BLaER1 (cell line): ENCODE measurements at regions not wholly inside any gene's neighbourhood (a gene's known extent, or its start where the extent isn't known, plus 50 kb on each side); places are given as distances from the start of the nearest gene placed in this dataset.

Experiments
- H3K27ac ChIP-seq: shearing (Covaris generic); formaldehyde crosslinking; 2 replicates; pipeline ENCODE4 v1.8.1; 2022
- H3K27me3 ChIP-seq: shearing (Covaris generic); formaldehyde crosslinking; 2 replicates; pipeline ENCODE4 v1.8.1; 2022
- H3K36me3 ChIP-seq: shearing (Covaris generic); formaldehyde crosslinking; 2 replicates; pipeline ENCODE4 v1.8.1; 2022
- H3K4me1 ChIP-seq: shearing (Covaris generic); formaldehyde crosslinking; 2 replicates; pipeline ENCODE4 v1.8.1; 2022
- H3K4me2 ChIP-seq: shearing (Covaris generic); formaldehyde crosslinking; 2 replicates; pipeline ENCODE4 v1.8.1; 2022
- H3K4me3 ChIP-seq: shearing (Covaris generic); formaldehyde crosslinking; 2 replicates; pipeline ENCODE4 v1.8.1; 2022
- H3K9ac ChIP-seq: shearing (Covaris generic); formaldehyde crosslinking; 2 replicates; pipeline ENCODE4 v1.8.1; 2022
- H3K9me3 ChIP-seq: shearing (Covaris generic); formaldehyde crosslinking; 2 replicates; pipeline ENCODE4 v1.8.1; 2022
- H4K20me1 ChIP-seq: shearing (Covaris generic); formaldehyde crosslinking; 2 replicates; pipeline ENCODE4 v1.8.1; 2022
- Cebpa-rat ChIP-seq: shearing (Covaris generic); IDR thresholded peaks from 2 replicates; pipeline ENCODE4 v1.8.1; 2022

DNA sequence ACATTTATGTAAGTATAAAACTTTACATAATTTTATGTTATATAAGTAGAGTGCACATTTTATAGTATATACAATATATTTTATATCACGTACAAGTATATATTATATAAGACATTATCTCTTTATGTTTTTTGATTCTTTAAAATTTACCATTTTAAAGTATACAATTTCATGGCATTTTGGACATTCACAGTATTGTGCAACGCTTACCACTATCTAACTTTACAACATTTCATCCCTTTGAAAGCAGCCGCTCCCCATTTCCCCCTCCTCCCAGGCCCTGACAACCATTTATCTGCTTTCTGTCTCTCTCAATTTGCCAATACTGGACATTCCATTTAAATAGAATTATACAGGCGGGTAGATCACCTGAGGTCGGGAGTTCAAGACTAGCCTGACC lies 512.5 kb downstream of the TSN start:
- Histone ChIP-seq H3K9ac (no peak overlapping the region), H3K4me3 (no peak overlapping the region), H3K27ac (no peak overlapping the region)

GRCh38 chr2:122273785-122274419 lies 518.5 kb downstream of the TSN start:
- Histone ChIP-seq H3K9ac (no peak overlapping the region), H3K27me3 (no peaks in the 10 kb centered on the region), H3K27ac (no peak overlapping the region), H3K4me3 (no peak overlapping the region), H3K9me3 (no peaks in the 10 kb centered on the region), H3K36me3 (no peaks in the 10 kb centered on the region), H3K4me2 (no peak overlapping the region), H3K4me1 (peaks cover 10% of the 10 kb centered on the region), H4K20me1 (no peaks in the 10 kb centered on the region)
- TF ChIP-seq Cebpa-rat, result no peak

More for the DNA sequence above, 512.5 kb downstream of the TSN start:
- TF ChIP-seq Cebpa-rat, result no peak
- no peak overlapping the region for H3K4me2 ChIP-seq
- no peaks in the 10 kb centered on the region for H4K20me1 ChIP-seq
- no peaks in the 10 kb centered on the region for H3K9me3 ChIP-seq
- no peaks in the 10 kb centered on the region for H3K4me1 ChIP-seq
- no peaks in the 10 kb centered on the region for H3K36me3 ChIP-seq
- H3K27me3 ChIP-seq, result no peaks in the 10 kb centered on the region

DNA sequence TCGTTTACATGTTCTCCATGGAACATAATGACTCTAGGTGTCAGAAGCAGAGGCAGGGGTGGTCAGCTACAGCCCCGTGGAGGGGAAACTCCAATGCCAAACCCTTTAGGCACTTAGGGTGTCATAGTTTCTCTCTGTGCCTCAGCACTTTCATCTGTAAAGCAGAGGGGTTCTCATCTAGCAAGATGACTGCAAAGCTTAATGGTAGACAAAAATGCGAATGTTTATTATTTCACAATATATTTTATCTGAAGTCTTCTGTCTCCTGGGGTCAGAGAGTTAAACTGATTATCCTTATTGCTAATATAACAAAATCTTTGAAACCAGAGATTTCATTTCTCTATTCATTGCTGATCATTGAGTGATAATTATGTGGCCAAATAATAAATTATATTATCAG lies 522.5 kb downstream of the TSN start:
- no peak overlapping the region for H3K9ac ChIP-seq
- no peaks in the 10 kb centered on the region for H4K20me1 ChIP-seq
- no peak for TF ChIP-seq Cebpa-rat
- H3K4me3 ChIP-seq, result no peak overlapping the region
- peaks cover 10% of the 10 kb centered on the region for H3K4me1 ChIP-seq
- no peaks in the 10 kb centered on the region for H3K36me3 ChIP-seq
- H3K27me3 ChIP-seq, result no peaks in the 10 kb centered on the region
- no peak overlapping the region for H3K4me2 ChIP-seq
- H3K27ac ChIP-seq, result no peak overlapping the region
- H3K9me3 ChIP-seq, result no peaks in the 10 kb centered on the region

DNA sequence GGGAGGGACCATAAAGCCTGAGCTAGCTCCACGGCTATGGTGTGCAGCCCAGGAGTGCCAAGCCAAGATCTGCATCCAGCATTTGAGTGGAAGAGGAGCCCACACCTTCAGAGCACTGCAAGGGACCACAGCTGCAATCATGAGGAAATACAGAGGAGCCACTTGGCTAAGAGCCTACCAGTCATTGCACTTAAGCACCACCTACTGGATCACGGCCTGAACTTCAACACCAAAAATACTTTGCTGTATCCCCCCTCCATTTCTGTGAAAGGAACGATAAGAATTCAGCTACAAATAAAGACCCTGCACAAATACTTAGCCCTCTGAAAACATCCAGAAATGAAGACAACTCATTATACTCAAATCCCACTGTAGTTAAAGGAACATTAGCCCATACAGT lies 545.3 kb downstream of the TSN start:
- H3K36me3 ChIP-seq, result no peaks in the 10 kb centered on the region
- no peak overlapping the region for H3K27ac ChIP-seq
- H3K4me2 ChIP-seq, result no peak overlapping the region
- no peak for TF ChIP-seq Cebpa-rat
- H3K27me3 ChIP-seq, result no peaks in the 10 kb centered on the region
- no peak overlapping the region for H3K4me3 ChIP-seq
- H3K9me3 ChIP-seq, result peaks cover 29% of the 10 kb centered on the region
- no peaks in the 10 kb centered on the region for H3K4me1 ChIP-seq
- no peaks in the 10 kb centered on the region for H4K20me1 ChIP-seq
- no peak overlapping the region for H3K9ac ChIP-seq

DNA sequence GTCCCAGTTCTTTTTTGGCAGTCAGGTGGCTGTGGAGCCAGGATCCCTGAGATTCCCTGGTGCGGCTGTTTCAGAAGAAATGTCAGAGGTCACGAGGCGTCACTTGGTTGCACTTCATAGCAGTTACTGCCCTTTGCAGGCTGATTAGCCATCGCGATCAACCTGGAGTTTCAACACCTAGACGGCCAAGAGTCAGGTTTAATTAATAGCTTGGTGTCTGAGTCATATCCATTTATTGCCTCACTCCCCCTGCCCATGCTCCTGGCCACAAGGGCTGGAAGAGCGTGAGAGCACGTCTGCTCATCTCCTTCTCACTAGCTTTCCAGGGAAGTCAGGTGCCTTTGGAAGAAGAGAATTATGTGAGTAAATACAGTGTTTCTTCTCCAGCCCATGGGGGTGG lies 552.3 kb downstream of the TSN start:
- no peaks in the 10 kb centered on the region for H3K36me3 ChIP-seq
- no peak overlapping the region for H3K27ac ChIP-seq
- H3K4me1 ChIP-seq, result no peaks in the 10 kb centered on the region
- no peak for TF ChIP-seq Cebpa-rat
- no peak overlapping the region for H3K4me2 ChIP-seq
- no peak overlapping the region for H3K9ac ChIP-seq
- no peaks in the 10 kb centered on the region for H3K27me3 ChIP-seq
- no peak overlapping the region for H3K4me3 ChIP-seq
- 0 out of 2 replicates have a peak, but pooled peaks cover 7% of the 10 kb centered on the region for H3K9me3 ChIP-seq
- no peaks in the 10 kb centered on the region for H4K20me1 ChIP-seq

- Histone ChIP-seq H3K36me3 (no peaks in the 10 kb centered on the region), H3K9ac (no peak overlapping the region), H4K20me1 (no peaks in the 10 kb centered on the region), H3K4me2 (no peak overlapping the region), H3K4me3 (no peak overlapping the region), H3K9me3 (no peaks in the 10 kb centered on the region), H3K4me1 (no peaks in the 10 kb centered on the region), H3K27me3 (no peaks in the 10 kb centered on the region), H3K27ac (no peak overlapping the region)
- TF ChIP-seq Cebpa-rat, result no peak
Observed at GRCh38 chr2:122315306-122315705, 559.9 kb downstream of the TSN start.

DNA sequence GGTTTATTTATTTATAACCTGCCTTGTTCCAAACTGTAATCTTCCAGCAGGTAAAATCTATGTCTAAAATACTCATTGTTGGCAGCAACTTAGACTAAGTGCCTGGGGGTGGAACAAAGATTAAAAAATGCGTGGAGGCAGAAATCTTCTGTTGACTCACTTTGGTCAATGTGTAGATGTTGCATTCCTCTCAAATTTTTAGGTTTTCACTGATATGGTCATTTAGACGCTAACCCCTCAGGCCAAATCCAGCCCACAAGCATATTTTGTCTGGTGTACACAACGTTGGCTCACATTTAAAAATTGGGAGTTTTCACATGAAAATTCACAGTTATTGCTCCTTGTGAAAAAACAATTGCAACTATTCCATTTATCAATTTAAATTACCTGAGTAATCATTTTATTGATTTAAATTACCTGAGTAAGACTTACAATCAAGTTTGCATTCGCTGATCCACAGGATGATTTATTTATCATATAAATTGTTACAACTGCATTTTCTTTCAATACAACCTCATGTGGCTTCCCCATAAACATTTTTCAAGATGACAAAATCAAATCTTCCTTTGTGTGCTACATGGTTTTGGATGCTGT lies 564.2 kb downstream of the TSN start:
- Histone ChIP-seq H3K4me3 (no peak overlapping the region), H4K20me1 (no peaks in the 10 kb centered on the region), H3K27ac (no peak overlapping the region), H3K9ac (no peak overlapping the region), H3K4me1 (no peaks in the 10 kb centered on the region), H3K9me3 (no peaks in the 10 kb centered on the region), H3K27me3 (no peaks in the 10 kb centered on the region), H3K36me3 (no peaks in the 10 kb centered on the region), H3K4me2 (no peak overlapping the region)
- TF ChIP-seq Cebpa-rat, result no peak

GRCh38 chr2:122322815-122323214 lies 567.4 kb downstream of the TSN start:
- Histone ChIP-seq H3K27me3 (no peaks in the 10 kb centered on the region), H3K4me3 (no peak overlapping the region), H3K36me3 (no peaks in the 10 kb centered on the region), H3K27ac (no peak overlapping the region), H4K20me1 (no peaks in the 10 kb centered on the region), H3K4me2 (no peak overlapping the region), H3K9me3 (no peaks in the 10 kb centered on the region), H3K4me1 (no peaks in the 10 kb centered on the region), H3K9ac (no peak overlapping the region)
- no peak for TF ChIP-seq Cebpa-rat

DNA sequence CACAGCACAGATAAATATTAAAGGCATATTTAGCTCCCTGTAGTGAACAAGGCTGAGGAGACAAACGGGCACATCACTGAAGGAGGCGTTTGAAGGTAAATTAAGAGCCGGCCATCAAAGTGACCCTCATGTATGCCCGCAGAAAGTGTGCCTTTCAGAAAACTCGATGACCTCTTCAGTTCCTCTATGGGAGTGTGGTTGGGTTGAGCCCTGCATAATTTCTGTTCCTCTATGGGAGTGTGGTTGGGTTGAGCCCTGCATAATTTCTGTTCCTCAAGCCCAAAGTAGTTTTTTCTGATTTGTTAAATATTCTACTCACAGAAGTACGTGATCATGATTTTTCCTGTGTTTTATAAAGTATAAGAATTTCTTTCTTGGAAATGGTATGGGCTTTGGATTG lies 568.5 kb downstream of the TSN start:
- TF ChIP-seq Cebpa-rat, result no peak
- H4K20me1 ChIP-seq, result no peaks in the 10 kb centered on the region

GRCh38 chr2:122326471-122326870 lies 571.0 kb downstream of the TSN start:
- H3K4me2 ChIP-seq, result no peak overlapping the region
- H3K4me1 ChIP-seq, result no peaks in the 10 kb centered on the region
- no peaks in the 10 kb centered on the region for H4K20me1 ChIP-seq
- H3K36me3 ChIP-seq, result no peaks in the 10 kb centered on the region
- no peak overlapping the region for H3K9ac ChIP-seq
- no peaks in the 10 kb centered on the region for H3K9me3 ChIP-seq
- no peak overlapping the region for H3K27ac ChIP-seq
- no peak overlapping the region for H3K4me3 ChIP-seq
- no peaks in the 10 kb centered on the region for H3K27me3 ChIP-seq
- TF ChIP-seq Cebpa-rat, result no peak

More for the DNA sequence above, 568.5 kb downstream of the TSN start:
- H3K9me3 ChIP-seq, result no peaks in the 10 kb centered on the region
- H3K4me2 ChIP-seq, result no peak overlapping the region
- H3K9ac ChIP-seq, result no peak overlapping the region
- no peaks in the 10 kb centered on the region for H3K27me3 ChIP-seq
- H3K36me3 ChIP-seq, result no peaks in the 10 kb centered on the region
- H3K4me1 ChIP-seq, result no peaks in the 10 kb centered on the region
- H3K4me3 ChIP-seq, result no peak overlapping the region
- no peak overlapping the region for H3K27ac ChIP-seq
